Naive B cell (primary cell): ENCODE measurements at regions not wholly inside any gene's neighbourhood (a gene's known extent, or its start where the extent isn't known, plus 50 kb on each side); places are given as distances from the start of the nearest gene placed in this dataset.
A peak's percentile ranks its signal among the peaks of the same experiment; 100 is the strongest.

Experiments used
- ATAC-seq, 2 donors: fragments of 150-1000 bp; cut with Tn5 transposase; 2 replicates each; pipeline ENCODE4 v1.10.0; 2021; ENCODE audit warnings: low read depth in 2 of 2, mild to moderate bottlenecking in 2 of 2, moderate library complexity in 2 of 2
- DNase-seq: peaks from one replicate; pipeline ENCODE4 v3.0.0; 2022
- H3K27ac Mint-ChIP-seq, 6 donors: one replicate each; pipeline ENCODE4 v1.8.0; 2020 to 2022; ENCODE audit warnings: mild to moderate bottlenecking in 6 of 6, mixed read lengths in 6 of 6, moderate library complexity in 5 of 6, inconsistent platforms in 2 of 6
- H3K27me3 Mint-ChIP-seq, 3 donors: one replicate each; pipeline ENCODE4 v1.8.0; 2021 to 2022; ENCODE audit warnings: mixed read lengths in 3 of 3, mild to moderate bottlenecking in 1 of 3
- H3K36me3 Mint-ChIP-seq, 2 donors: one replicate each; pipeline ENCODE4 v1.8.0; 2020 to 2022; ENCODE audit warnings: mixed read lengths in 2 of 2, inconsistent platforms in 1 of 2, mild to moderate bottlenecking in 1 of 2
- H3K4me1 Mint-ChIP-seq, 3 donors: one replicate each; pipeline ENCODE4 v1.8.0; 2020 to 2022; ENCODE audit warnings: mixed read lengths in 3 of 3, inconsistent platforms in 1 of 3, mild to moderate bottlenecking in 1 of 3, moderate library complexity in 1 of 3
- H3K4me3 Mint-ChIP-seq, 8 donors: one replicate each; pipeline ENCODE4 v1.8.0; 2020 to 2022; ENCODE audit warnings: mild to moderate bottlenecking in 8 of 8, mixed read lengths in 8 of 8, moderate library complexity in 8 of 8, inconsistent platforms in 2 of 8
- H3K9me3 Mint-ChIP-seq, 7 donors: one replicate each; pipeline ENCODE4 v1.8.0; 2020 to 2022; ENCODE audit warnings: mixed read lengths in 7 of 7, mild to moderate bottlenecking in 5 of 7, inconsistent platforms in 2 of 7, moderate library complexity in 1 of 7

DNA sequence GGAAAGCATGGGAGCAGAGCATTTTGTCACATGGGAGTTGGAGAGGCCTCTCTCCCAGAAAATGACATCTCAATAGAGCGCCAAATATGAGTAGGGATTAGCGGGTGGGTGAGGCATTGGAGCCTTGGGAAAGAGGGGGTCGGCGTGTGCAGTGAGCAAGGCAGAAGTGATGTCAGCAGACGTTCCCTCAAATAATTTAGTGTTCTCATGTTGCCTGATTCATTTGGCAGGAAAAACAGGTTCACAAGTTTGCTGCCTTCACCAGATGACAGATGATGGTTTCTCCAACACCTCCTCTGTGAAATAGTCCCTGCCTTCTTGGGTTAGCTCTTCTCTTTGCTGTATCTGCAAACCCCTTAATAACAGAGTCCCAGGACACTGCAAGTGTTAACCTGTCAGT is 118.5 kb upstream of the ARHGAP20 start:
- H3K36me3 Mint-ChIP-seq: peaks cover 0 to 7% of the 10 kb centered on the region in 2 donors
- peaks cover 0 to 3% (median 0%) of the 10 kb centered on the region in 3 donors for H3K4me1 Mint-ChIP-seq
- H3K27ac Mint-ChIP-seq: peak overlapping the region in 2 of 6 donors; percentile 2 to 11
- DNase-seq (no peak), ATAC-seq (no peak)
- peaks cover 0 to 4% (median 0%) of the 10 kb centered on the region in 7 donors for H3K9me3 Mint-ChIP-seq
- H3K4me3 Mint-ChIP-seq: no peak overlapping the region
- H3K27me3 Mint-ChIP-seq: peaks cover 4 to 16% (median 9%) of the 10 kb centered on the region in 3 donors

DNA sequence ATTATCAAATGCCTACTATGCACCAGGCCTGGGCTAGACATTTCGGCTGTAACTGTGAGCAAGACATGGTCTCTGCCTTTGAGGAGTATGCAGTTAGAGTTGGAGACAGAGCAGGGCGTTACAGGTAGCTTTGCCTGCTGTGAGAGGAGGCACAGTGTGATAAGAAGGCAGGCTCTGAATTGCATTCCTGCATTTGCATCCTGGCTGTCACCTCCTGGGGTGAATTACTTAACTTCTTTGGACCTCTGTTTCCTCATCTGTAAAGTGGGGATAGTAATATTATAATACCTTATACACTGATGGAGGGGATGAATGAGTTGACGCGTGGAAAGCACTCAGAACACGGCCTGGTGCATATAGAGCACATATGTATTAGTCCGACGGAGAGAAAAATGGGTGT is 118.1 kb upstream of the ARHGAP20 start:
- H3K27me3 Mint-ChIP-seq: peaks cover 4 to 16% (median 9%) of the 10 kb centered on the region in 3 donors
- peak overlapping the region in 1 of 6 donors; percentile 2 for H3K27ac Mint-ChIP-seq
- no peak for ATAC-seq
- H3K4me3 Mint-ChIP-seq: no peak overlapping the region
- peaks cover 0 to 4% (median 0%) of the 10 kb centered on the region in 7 donors for H3K9me3 Mint-ChIP-seq
- peaks cover 0 to 7% of the 10 kb centered on the region in 2 donors for H3K36me3 Mint-ChIP-seq
- H3K4me1 Mint-ChIP-seq: peaks cover 0 to 3% (median 2%) of the 10 kb centered on the region in 3 donors
- no peak for DNase-seq

DNA sequence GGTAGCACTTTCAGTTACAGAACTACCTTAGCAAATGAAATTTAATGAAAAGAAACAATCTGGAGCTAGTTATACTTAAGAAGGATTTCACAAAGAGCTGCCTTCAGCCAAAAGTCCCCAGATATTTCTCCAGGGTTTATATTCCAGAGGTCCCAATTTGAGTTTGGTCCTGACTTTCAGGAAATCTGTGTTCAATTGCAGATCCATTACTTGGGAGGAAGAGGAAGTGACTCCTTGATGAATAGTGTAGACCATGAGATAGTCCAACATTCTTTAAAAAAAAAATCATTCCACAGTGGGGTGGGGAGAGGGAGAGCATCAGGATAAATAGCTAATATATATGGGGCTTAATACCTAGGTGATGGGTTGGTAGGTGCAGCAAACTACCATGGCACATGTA is 117.6 kb upstream of the ARHGAP20 start:
- H3K4me3 Mint-ChIP-seq: no peak overlapping the region
- peaks cover 0 to 4% (median 0%) of the 10 kb centered on the region in 7 donors for H3K9me3 Mint-ChIP-seq
- peaks cover 0 to 7% (median 6%) of the 10 kb centered on the region in 3 donors for H3K4me1 Mint-ChIP-seq
- no peak overlapping the region for H3K27ac Mint-ChIP-seq
- peaks cover 4 to 16% (median 9%) of the 10 kb centered on the region in 3 donors for H3K27me3 Mint-ChIP-seq
- peaks cover 0 to 7% of the 10 kb centered on the region in 2 donors for H3K36me3 Mint-ChIP-seq
- ATAC-seq (no peak), DNase-seq (no peak)

DNA sequence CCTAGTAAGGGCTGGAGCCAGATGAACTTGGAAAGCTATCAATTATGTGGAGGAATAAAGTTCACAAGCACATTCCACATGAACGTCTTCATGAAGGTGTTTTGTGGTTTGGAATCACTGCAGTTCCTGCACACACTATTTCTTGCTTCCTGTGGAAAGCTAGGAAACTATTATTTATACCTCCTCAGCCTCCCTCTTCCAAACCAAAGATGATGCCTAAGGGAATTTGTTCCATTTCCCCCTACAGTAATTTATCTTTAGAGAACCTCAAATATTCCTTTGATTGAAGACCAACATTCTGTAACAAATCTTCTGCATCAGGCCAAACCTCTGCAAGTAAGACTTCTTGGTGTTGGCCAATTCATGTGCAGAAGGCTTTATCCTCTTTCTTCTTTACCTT is 115.8 kb upstream of the ARHGAP20 start:
- Mint-ChIP-seq H3K27ac (peak overlapping the region in 1 of 6 donors; percentile 37), H3K36me3 (peaks cover 0 to 7% of the 10 kb centered on the region in 2 donors), H3K9me3 (peaks cover 0 to 9% (median 0%) of the 10 kb centered on the region in 7 donors), H3K27me3 (peaks cover 4 to 16% (median 9%) of the 10 kb centered on the region in 3 donors), H3K4me3 (no peak overlapping the region), H3K4me1 (peaks cover 7 to 11% (median 11%) of the 10 kb centered on the region in 3 donors)
- ATAC-seq (no peak), DNase-seq (no peak)

DNA sequence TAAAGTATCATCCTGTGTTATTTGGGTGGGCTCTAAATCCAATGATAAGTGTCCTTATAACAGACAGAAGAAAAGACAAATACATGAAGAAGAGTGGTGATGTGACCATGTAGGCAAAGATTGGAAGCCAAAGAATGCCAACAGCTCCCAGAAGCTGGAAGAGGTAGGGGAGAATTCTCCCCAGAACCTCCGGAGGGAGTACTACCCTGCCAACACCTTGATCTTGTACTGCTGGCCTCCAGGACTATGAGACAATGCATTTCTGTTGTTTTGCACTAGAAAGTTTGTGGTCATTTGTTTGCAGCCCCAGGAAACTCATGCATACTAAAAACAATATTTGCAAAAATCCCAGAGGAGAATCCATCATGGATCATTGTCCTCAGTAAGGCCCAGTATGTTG is 115.0 kb upstream of the ARHGAP20 start:
- H3K4me1 Mint-ChIP-seq: peaks cover 7 to 11% (median 11%) of the 10 kb centered on the region in 3 donors
- no peak for DNase-seq
- H3K36me3 Mint-ChIP-seq: peaks cover 0 to 7% of the 10 kb centered on the region in 2 donors
- no peak overlapping the region for H3K4me3 Mint-ChIP-seq
- peaks cover 0 to 9% (median 0%) of the 10 kb centered on the region in 7 donors for H3K9me3 Mint-ChIP-seq
- H3K27me3 Mint-ChIP-seq: peaks cover 4 to 12% (median 9%) of the 10 kb centered on the region in 3 donors
- ATAC-seq: no peak
- H3K27ac Mint-ChIP-seq: peak overlapping the region in 1 of 6 donors; percentile 3

DNA sequence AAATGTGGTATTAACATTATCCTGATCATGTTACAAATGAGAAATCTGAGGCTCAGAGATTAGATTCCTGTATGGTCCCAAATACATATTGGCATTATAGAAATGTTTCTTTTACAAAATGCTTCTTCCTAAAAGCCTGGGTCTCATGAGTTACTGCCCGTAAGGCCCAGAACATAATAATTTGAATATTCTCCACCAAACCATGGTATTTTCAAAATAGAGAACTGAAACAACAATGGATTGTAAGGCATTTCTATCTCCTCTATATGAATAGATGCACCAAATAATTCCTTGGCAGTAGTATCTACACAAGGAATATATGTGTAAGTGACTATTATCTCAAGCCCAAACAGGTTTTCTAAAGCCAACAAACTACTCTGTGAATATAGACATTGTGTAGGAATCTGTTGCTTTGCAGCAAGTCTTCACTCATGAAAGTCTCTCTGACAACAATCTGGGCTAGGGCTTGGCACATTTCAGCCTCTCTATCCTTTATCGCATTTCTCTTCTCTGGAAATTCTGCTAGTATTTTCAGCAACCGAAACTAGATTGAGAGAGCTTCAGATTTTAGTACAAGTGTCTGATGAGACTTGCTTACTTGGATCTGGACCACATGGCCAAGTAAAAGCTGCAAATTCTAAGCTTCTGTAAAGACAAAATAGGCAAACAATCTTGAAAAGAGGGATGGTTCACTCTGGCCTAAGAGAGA is 112.8 kb upstream of the ARHGAP20 start:
- H3K4me1 Mint-ChIP-seq: peaks cover 7 to 11% (median 11%) of the 10 kb centered on the region in 3 donors
- H3K4me3 Mint-ChIP-seq: no peak overlapping the region
- peaks cover 0 to 9% (median 0%) of the 10 kb centered on the region in 3 donors for H3K27me3 Mint-ChIP-seq
- ATAC-seq (peak; percentile 52 to 60), DNase-seq (no peak)
- peaks cover 0 to 7% of the 10 kb centered on the region in 2 donors for H3K36me3 Mint-ChIP-seq
- H3K27ac Mint-ChIP-seq: no peak overlapping the region
- H3K9me3 Mint-ChIP-seq: peaks cover 0 to 9% (median 0%) of the 10 kb centered on the region in 7 donors

DNA sequence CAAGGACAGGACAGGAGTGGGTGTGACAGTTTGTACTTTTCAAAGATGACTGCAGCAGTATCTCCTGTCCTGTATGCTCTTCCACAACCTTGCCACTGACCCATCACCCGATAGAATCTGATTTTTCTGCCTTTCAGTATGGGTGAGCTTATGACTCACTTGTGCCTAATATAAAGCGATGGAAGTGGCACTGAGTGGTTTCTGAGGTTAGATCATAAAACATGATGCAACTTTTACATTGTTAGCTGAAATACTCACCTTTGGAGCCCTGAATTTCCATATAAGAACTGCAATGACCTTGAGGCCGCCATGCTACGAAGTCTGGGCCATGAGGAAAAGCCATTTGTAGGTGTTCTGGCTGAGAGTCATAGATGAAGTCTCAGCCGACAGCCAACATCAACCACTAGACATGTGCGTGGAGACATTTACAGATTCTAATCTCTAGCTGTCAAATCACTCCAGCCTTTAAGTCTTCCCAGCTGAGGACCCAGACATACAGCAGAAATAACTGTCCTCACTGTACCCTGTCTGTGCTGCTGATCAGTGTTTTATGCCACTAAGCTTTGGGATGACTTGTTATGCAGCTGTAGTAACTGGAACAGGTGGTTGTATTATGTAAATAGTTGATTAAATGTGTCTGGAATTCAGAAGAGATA is 105.9 kb upstream of the ARHGAP20 start:
- DNase-seq (no peak), ATAC-seq (no peak)
- no peak overlapping the region for H3K4me3 Mint-ChIP-seq
- H3K27me3 Mint-ChIP-seq: peaks cover 12 to 23% (median 17%) of the 10 kb centered on the region in 3 donors
- H3K36me3 Mint-ChIP-seq: peaks cover 4 to 8% of the 10 kb centered on the region in 2 donors
- no peaks in the 10 kb centered on the region for H3K4me1 Mint-ChIP-seq
- peaks cover 4 to 26% (median 15%) of the 10 kb centered on the region in 7 donors for H3K9me3 Mint-ChIP-seq
- H3K27ac Mint-ChIP-seq: no peak overlapping the region

DNA sequence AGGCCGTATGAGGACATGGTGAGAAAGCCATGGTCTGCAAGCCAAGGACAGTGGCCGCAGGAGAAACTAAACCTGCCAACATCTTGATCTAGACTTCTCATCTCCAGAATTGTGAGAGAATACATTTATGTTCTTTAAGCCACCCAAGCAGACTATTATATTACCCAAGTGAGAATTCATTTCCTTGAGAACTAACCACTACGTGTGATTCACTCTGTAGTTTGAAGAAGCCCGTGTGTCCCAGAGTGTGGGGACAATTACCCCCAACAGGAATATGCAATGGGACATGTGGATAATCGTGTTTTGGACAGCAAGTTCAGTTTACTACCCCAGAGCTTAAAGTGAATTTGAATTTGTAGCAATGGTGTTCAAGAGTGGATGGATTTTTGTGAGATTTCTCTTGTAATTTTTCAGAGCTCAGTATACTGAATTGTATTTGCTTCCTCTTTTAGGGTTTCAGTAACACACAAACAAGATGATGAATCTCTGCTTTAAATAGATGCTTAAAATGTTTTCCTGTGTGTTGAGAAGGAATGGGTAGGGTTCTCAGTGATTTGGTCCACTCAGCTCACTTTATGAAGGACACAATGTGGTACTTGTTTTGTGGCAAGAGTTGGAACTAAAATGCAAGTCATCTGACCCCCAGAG is 100.0 kb upstream of the ARHGAP20 start:
- Mint-ChIP-seq H3K27ac (peak overlapping the region in 2 of 6 donors; percentile 13 to 33), H3K9me3 (peaks cover 4 to 26% (median 15%) of the 10 kb centered on the region in 7 donors), H3K27me3 (peaks cover 0 to 18% (median 18%) of the 10 kb centered on the region in 3 donors), H3K36me3 (peaks cover 4 to 8% of the 10 kb centered on the region in 2 donors), H3K4me3 (peak overlapping the region in 3 of 8 donors; percentile 10 to 67 (median 17)), H3K4me1 (peaks cover 15 to 18% (median 16%) of the 10 kb centered on the region in 3 donors)
- peak; percentile 35 to 57 for ATAC-seq
- no peak for DNase-seq

DNA sequence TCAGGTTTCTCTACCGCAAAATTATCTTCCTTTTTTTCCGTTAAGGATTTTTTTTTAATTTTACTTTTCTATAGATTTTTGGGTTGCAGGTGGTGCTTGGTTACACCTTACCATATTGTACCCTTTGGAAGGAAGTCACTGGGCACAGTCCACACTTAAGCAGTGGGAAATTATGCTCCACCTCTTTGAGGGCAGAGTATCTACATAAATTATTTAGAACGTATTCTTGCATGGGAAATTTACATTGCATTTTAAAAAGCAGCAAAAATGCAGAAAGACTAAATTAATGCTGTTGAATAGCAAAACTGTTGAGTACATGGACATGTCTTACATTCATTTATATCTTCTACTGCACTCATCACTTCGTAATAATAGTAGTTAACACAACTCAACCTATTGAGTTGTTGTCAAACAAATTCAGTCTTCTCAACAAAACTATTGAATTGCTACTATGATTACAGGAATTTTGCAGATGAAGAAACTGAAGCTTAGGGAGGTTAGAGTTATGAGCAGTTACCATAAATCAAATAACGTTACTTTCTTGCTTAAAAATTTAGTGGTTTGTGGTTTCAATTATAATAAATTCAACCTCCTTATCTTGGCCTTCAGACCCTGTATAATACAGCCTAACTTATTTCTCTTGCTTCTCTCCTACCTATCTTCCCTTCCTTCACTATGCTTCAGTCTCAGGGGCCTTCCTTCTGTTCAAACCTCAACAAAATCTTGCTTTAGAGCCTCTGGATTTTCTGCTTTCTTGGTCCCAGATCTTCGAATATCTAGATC is 97.4 kb upstream of the ARHGAP20 start:
- DNase-seq: no peak
- no peak for ATAC-seq
- Mint-ChIP-seq H3K9me3 (peaks cover 0 to 5% (median 2%) of the 10 kb centered on the region in 7 donors), H3K27me3 (peaks cover 6 to 18% (median 16%) of the 10 kb centered on the region in 3 donors), H3K36me3 (no peaks in the 10 kb centered on the region), H3K4me1 (peaks cover 15 to 18% (median 16%) of the 10 kb centered on the region in 3 donors), H3K27ac (no peak overlapping the region), H3K4me3 (no peak overlapping the region)

DNA sequence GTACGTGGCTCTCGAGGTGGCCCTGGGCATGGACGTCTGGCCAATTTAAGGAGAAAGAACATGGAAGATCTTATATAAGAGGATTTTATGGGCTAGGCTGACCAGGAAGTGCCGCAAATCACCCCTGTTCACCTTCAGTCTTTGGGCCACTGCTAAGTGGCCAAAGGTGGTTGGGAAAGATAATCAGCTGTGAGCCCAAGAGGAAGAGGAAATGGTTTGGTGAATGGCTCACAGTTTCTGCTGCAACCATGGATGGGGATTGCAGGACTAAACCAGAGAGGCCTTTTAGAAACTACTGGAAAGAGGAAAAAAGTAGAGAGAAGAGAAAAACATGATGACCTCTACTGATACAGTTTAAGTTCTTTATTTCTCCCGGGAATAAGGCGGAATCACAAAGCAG is 96.0 kb upstream of the ARHGAP20 start:
- Mint-ChIP-seq H3K9me3 (no peaks in the 10 kb centered on the region), H3K4me3 (no peak overlapping the region), H3K27ac (peak overlapping the region in 1 of 6 donors; percentile 2), H3K36me3 (no peaks in the 10 kb centered on the region), H3K4me1 (peaks cover 15 to 18% (median 16%) of the 10 kb centered on the region in 3 donors), H3K27me3 (peaks cover 6 to 18% (median 16%) of the 10 kb centered on the region in 3 donors)
- no peak for ATAC-seq
- no peak for DNase-seq

DNA sequence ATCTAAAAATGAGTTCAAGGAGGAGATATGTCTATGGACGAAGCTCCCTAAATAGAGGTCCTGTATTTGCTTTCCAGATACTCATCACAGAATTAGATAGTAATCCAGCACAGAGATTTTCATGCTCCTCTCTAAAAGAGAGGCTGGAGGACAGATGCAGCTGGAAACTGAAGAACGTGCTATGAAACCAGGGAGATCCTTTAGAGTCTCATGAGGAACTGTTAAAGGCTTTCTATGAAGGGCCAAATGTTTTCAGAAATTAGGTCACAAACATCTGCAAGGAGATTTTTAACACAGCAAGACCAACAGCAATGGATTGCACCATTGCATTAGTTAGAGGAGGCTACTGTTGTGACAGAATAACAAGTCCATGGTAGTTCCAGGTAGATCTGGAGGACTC is 95.6 kb upstream of the ARHGAP20 start:
- Mint-ChIP-seq H3K4me3 (no peak overlapping the region), H3K27me3 (peaks cover 6 to 18% (median 16%) of the 10 kb centered on the region in 3 donors), H3K27ac (no peak overlapping the region), H3K36me3 (no peaks in the 10 kb centered on the region), H3K9me3 (no peaks in the 10 kb centered on the region), H3K4me1 (peaks cover 15 to 17% (median 15%) of the 10 kb centered on the region in 3 donors)
- ATAC-seq (no peak), DNase-seq (no peak)

DNA sequence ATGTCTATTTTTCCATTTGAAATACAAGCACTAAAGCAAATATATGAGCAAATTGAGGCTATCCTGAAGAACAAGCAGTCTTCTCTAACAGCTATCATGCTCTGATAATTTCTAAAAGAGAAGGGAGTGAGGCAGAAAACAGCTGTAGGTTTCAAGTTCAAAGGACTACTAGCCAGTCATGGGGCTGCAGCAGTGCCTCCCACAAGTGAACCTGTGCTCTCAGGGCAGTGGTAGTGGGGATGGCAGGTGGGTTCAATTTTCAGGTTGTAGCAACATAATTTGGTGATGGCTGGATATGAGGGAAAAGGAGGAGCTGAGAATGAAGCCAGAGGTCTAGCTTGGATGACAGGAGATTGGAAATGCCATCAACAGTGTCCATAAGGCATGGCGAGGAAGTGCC is 93.5 kb upstream of the ARHGAP20 start:
- H3K9me3 Mint-ChIP-seq: no peaks in the 10 kb centered on the region
- no peak overlapping the region for H3K4me3 Mint-ChIP-seq
- H3K36me3 Mint-ChIP-seq: no peaks in the 10 kb centered on the region
- ATAC-seq: no peak
- H3K27ac Mint-ChIP-seq: peak overlapping the region in 1 of 6 donors; percentile 49
- H3K4me1 Mint-ChIP-seq: no peaks in the 10 kb centered on the region
- peaks cover 6 to 18% (median 16%) of the 10 kb centered on the region in 3 donors for H3K27me3 Mint-ChIP-seq
- no peak for DNase-seq
